ENCODE measurements at regions not wholly inside any gene's neighbourhood (a gene's known extent, or its start where the extent isn't known, plus 50 kb on each side); places are given as distances from the start of the nearest gene placed in this dataset.
A peak's percentile ranks its signal among the peaks of the same experiment; 100 is the strongest.

- no peak for DNase-seq
Measured at GRCh38 chr12:30827101-30828066, 72.6 kb upstream of the CAPRIN2 start.

DNA sequence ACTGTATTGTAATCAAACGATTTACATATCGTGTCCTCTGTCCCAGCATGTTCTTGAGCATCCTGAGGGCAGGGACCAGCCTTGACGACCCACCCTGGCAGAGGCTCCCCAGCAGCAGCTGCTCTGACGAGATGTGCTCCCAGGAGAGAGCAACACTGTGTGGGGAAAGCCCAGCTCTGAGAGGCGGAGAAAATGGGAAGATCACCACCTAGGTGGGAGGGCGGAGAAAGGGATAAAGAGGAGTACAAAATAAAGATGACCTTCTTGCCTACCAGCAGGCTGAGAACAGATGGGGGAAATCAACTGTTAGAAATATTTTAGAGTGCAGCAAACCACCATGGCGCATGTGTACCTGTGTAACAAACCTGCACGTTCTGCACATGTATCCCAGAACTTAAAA, 71.5 kb upstream of the CAPRIN2 start:
- no peak for DNase-seq

DNA sequence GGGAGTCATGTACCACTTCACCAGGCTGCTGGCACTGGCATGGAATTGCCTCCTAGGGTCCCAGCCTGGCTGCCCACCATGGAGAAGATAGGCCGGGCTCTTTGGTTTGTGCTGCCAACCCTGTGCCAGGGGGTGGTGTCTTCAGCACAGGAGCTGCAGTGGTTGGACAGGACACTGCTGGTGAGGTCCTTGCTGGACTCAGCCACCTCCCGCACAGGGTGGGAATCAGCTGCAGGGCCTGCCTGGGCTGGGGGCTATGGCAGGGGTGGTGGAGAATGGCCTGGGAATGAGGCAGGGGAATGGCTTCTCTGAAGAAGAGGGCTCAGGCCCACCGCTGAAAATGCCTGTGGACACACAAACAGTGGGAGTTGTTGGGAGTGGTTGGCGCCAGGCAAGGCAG, 70.6 kb upstream of the CAPRIN2 start:
- no peak for DNase-seq

DNA sequence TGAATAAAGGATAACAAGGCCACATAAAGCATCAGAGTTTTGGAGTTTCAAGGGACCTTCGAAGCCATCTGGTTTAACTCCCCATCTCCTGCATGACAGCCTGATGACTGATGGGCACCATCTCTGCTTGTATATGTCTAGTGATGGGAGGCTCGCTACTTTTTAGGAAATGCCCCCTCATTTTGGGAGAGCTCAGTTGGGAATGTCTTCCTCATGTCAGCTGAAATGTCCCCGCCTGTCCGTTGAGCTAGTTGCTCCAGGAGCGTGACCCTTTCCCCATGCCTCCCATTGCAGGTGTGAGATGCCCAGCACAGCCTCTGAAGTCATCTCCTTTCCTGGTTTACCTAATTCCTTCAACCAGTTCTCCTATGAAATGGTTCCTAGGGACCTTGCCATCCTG, 69.6 kb upstream of the CAPRIN2 start:
- DNase-seq = no peak

DNA sequence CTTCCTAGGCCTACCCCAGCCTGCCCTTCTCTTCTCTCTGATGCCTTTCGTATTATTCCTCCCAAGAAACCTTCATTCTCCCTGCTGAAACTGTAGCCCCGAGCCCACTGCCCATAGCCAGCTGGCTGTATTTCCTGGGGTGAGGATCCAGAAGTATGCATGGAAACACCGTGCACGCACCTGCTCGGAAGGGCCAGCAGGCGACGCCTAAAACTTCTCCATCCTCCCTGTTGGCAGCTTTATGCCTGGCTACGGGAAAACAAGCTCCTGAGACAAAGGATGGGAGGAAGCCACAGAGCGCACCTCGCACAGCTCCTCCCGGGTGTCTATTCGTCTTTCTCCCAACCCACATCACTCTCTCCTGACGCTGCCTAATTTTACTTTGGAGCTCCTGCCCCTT, 69.0 kb upstream of the CAPRIN2 start:
- no peak for DNase-seq

- peak in 2 of 5 donors; percentile 10 to 12 for DNase-seq
Measured at GRCh38 chr12:30823156-30823699, 68.5 kb upstream of the CAPRIN2 start.

DNA sequence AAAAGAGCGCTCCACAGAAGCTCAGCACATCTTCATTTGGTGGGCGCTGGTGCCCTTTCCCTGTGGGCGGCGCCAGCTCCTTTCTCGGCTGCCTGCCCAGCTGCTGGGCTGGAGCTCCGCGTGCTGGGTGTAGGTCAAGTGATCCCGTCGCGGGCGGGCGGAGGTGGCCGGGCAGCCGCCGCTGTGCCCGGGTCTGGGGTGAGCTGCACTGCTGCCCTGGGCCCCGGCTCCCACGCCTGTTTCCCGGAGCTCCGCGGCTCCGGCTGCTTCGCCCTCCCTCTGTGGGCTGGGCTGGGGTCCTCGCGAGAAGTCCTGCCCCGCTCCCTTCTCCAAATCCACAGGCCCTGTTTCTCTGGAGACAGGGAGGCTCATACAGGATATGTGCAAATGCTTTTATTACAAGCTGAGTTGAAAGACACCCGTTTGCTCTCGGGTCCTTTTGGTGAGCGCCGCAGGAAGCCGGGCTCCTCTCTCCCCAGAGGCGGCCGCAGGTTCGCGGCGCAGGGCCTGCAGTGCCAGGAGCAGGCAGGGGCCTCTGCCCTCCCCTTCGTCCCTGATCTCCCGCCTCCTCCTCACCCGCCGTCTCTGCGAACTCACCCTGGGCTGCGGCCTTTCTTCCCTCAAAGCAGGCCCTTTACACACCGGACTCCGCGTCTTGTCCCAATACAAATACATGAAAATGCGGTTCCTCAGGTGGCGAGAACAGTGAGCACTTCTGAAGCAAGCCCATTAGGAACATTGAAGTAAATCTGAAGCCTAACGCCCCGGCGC, 67.8 kb upstream of the CAPRIN2 start:
- DNase-seq = peak in 2 of 5 donors; percentile 6 to 30

GRCh38 chr12:30820406-30820946, 65.7 kb upstream of the CAPRIN2 start:
- DNase-seq = no peak

DNA sequence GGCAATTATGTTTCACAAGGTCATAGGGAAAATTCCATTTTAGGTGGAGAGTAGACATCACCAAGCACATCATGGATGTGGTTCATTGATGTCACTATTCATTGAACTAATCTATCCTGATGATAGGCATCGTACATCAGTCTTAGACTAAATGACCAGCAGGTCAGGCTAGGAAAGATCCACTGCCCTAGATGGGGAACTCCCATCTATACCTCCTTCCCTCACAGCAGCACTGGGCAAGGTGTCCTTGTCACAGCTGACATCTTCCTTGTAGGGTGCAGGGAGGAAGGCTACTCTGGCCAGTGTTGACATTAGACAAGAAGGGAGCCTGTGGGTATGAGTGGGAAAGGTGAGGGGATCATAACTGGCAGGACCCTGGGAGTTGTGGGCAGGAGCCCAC, 63.8 kb upstream of the CAPRIN2 start:
- DNase-seq = no peak

DNA sequence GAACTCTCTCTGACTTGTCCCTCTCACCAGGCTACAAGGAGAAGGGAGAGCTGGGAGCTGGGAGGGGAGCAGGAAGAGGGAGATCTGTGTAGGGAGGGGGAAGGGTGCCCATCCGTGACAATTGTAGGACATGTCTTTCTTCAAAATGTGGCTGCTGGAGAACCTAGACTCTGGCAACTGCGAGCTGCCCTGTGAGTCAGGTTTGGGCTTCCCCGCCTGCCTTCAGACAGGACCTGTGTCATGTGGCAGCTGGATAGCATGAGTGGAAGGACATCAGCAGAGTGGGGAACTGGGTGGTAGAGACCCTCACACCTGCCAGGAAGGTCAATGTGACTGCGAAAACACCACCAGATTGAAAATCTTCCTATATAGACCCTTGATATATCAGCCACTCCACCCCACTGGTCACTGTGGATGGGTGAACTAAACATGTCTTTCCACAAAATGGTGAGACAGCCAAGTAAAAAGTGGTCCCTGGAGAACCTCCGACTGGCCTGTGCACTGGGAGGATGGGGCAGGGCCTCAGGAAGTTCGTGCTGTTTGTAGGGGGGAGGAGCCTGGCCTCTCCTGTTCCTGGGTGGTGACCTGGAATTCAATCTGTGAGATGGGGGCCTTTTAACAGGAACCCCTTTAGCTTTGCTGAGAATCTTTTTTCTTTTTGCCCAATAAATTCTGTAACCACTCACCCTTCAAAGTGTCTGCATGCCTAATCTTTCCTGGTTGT, 62.2 kb upstream of the CAPRIN2 start:
- no peak for DNase-seq

GRCh38 chr12:30814295-30814655, 59.5 kb upstream of the CAPRIN2 start:
- DNase-seq = no peak

DNA sequence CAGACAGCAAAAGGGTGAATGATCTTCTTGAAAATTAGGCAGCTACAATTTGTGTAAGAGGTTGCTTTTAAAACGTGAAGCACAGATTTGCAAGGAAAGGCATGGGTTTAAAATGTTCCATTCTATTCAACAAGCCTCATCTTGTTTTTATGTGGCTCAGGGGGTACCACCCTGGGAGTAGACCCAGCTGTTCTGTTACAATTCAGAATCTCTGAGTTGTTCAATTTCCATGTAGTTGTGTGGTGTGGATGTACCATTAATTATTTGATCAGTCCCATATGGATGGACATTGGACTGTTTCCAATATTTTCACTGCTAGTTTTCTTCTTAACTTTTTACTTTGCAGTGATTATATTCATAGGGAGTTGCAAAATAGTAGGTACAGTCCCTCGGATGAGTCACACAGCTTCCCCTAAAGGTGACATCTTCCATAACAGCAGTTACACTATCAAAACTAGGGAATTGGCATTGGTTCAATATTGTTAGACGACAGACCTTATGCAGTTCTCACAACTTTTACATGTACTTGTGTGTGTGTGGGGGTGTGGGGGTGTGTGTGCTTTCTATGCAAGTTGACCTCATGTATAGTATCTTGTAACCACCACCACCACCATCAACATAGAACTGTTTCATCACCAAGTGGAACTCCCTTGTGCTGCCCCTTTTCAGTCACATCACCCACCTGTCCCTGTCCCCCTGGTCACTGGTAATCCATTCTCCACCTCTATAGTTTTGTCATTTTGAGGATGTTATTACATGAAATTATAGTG, 59.0 kb upstream of the CAPRIN2 start:
- DNase-seq = no peak

DNA sequence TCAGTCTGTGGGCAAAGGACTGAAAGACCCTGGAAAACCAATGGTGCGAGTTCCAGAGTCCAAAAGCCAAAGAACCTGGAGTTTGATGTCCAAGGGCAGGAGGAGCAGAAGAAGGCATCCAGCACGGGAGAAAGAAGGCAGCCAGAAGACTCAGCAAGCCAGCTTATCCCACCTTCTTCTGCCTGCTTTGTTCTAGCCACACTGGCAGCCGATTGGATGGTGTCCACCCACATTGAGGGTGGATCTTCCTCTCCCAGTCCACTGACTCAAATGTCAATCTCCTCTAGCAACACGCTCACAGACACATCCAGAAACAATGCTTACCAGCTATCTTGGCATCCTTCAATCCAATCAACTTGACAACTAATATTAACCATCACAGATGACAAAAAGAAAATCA, 57.2 kb upstream of the CAPRIN2 start:
- DNase-seq = no peak

DNA sequence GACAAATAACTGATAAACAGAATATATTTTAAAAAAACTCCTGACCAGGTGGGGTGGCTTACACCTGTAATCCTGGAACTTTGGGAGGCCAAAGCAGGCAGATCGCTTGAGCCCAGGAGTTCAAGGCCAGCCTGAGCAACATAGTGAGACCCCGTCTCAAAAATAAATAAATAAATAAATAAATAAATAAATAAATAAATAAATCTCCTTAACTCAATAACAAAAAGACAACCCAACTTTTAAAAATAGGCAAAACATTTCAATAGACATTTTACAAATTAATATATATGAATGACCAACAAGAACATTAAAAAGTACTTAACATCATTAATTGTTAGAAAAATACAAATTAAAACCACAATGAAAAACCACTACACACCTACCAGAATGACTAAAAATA, 56.2 kb upstream of the CAPRIN2 start:
- DNase-seq = no peak

DNA sequence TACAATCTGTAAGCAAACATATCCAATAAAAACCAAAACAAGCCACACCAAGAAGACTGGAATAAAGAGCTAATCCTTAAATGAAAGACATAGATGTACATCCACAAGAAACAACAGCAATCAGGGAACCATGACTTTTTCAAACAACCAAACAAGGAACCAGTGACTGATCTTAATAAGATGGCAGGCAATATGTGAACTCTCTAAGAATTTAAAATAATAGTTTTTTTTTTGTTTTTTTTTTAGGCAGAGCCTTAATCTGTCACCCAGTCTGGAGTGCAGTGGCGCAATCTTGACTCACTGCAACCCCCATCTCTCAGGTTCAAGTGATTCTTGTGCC, 52.9 kb upstream of the CAPRIN2 start:
- no peak for DNase-seq

DNA sequence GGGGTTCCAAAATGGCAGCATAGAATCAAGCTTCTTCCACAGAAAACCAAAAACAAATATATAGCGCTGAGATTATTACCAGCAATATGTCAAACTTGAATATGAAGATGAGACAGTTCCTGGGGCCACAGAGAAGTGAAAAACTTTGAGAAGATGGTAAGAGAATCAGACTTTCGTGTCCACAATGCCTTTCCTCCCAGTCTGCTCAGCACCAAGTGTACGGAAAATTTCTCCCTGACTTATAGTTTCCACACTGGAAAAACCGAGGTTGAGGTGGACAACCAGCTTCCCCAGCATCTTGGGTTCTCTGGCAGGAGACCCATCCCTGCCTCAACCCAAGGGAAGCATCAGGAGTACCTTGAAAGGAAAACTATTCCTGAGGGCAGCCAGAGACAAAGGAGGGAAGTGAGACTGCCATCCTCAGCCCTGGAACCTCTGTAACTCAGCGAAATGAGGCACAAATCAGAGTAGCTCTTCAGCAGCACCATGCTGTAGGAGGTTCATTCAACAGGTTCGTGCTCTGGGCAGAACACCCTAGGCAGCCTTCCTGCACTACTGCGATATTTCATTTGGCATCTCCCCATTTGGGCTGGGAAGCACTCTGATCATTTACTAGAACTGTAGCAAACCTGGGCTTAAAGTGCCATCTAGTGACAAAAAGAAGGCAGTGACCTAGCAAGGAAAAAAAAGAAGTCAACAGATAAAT, 52.4 kb upstream of the CAPRIN2 start:
- DNase-seq = peak in 1 of 5 donors; percentile 42

- DNase-seq = no peak
Measured at GRCh38 chr12:30805959-30806358, 51.2 kb upstream of the CAPRIN2 start.
